HG03521 (cell line): ENCODE measurements at regions not wholly inside any gene's neighbourhood (a gene's known extent, or its start where the extent isn't known, plus 50 kb on each side); places are given as distances from the start of the nearest gene placed in this dataset.
"Not testable (repeated sequence)": the region's sequence is repeated elsewhere in the genome, so short reads cannot be mapped to it uniquely, and the experiment has no call there.

ENCODE experiments used
- ATAC-seq: cut with Tn5 transposase; IDR thresholded peaks from one replicate; pipeline ENCODE4 v1.9.1; 2021; ENCODE audit warnings: mild to moderate bottlenecking, moderate library complexity; ENCODE audit not compliant: unreplicated experiment

GRCh38 chr13:90568165-90568564, 779.3 kb upstream of the MIR17HG start:
- ATAC-seq = no peak

DNA sequence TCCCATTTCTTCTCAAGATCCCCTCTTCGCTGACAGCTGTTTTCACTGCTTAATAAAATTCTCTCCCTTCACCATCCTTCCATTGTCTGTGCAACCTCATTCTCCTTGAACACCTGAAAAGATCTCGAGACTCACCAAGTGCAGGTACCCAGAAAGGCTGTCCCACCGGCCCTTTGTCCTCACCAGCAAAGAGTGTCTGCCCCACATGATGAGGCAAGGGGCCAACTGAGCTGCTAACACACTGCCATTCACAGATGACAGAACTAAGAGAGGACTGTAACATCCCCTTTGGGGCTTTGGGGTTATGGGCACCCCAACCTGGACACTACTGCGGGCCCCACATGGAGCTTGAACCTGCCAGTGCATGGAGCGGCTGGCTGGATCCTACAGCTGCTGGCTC, 771.4 kb upstream of the MIR17HG start:
- ATAC-seq = no peak

- no peak for ATAC-seq
These were observed 769.8 kb upstream of the MIR17HG start for GRCh38 chr13:90577726-90578125.

- no peak for ATAC-seq
These were observed 762.1 kb upstream of the MIR17HG start for GRCh38 chr13:90585392-90585791.

- ATAC-seq = no peak
These were observed 756.1 kb upstream of the MIR17HG start for GRCh38 chr13:90591260-90591926.

DNA sequence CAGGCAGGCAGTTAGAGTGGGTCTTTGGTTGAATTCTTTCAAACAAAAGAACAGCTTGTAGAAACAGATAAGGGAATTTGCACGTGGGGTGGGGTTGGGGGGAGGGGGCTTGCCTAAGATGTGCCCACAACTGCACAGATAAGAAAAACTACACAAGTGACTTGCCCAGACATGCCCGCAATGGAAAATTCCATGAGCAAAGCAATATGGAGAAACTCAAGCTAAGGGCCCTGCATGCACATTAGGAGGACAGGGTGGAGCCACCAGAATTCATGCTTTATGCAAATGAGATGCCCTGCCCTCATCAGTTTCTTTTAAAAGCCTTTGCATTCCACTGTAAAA, 755.6 kb upstream of the MIR17HG start:
- no peak for ATAC-seq

- ATAC-seq = no peak
These were observed 754.5 kb upstream of the MIR17HG start for GRCh38 chr13:90592943-90593342.

- no peak for ATAC-seq
These were observed 752.8 kb upstream of the MIR17HG start for GRCh38 chr13:90594681-90595080.

- no peak for ATAC-seq
These were observed 741.8 kb upstream of the MIR17HG start for GRCh38 chr13:90605664-90606063.

DNA sequence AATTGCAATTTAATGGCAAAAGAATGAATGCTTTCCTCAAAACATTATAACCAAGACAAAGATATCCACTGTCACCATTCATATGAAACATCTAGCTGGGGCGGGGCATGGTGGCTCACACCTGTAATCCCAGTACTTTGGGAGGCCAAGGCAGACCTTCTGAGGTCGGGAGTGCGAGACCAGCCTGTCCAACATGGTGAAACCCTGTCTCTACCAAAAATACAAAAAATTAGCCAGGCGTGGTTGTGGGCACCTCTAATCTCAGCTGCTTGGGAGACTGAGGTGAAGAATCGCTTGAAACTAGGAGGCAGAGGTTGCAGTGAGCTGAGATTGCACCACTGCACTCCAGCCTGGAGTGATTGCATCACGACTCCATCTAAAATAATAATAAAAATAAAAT, 740.6 kb upstream of the MIR17HG start:
- not testable (repeated sequence) for ATAC-seq

- no peak for ATAC-seq
These were observed 735.1 kb upstream of the MIR17HG start for GRCh38 chr13:90612391-90612790.

GRCh38 chr13:90613076-90613795, 734.3 kb upstream of the MIR17HG start:
- no peak for ATAC-seq

- no peak for ATAC-seq
These were observed 732.3 kb upstream of the MIR17HG start for GRCh38 chr13:90615236-90615635.

- ATAC-seq = no peak
These were observed 731.7 kb upstream of the MIR17HG start for GRCh38 chr13:90615767-90616166.

DNA sequence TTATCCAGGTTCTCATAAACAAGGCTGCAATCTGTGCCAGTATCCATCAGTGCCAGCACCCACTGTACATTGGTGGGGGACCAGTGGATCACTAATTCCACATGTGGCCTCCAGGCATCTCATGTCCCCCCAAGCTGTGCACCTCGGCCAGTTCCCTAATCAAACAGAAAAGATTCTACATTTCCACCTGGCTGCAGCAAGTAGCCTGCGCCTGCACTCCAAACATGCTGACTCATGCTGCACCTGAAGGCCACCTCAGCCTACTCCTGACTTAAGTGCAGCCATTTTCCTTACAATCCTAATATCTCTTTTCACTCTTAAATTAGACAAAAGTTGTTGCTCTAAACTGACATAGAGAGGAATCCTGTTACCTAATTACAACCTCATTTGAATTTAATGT, 729.4 kb upstream of the MIR17HG start:
- no peak for ATAC-seq

DNA sequence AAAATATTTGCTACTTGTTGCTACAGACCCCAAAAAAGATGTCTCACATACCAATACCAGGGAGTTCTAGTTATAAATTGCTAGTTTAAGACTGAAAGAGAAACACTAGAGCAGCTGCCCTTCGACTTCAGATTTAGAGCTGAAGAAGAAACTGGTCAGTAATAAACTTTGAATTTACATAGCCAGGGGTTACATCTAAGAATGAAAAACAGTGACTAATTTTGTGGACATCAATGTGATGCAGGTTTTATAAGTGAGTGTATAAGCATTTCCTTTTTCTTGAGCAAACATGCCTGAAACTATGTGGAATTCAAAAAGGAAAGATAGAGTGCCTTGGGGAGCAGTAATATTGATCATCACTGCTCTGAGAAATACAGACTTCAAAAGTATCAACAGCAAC, 724.9 kb upstream of the MIR17HG start:
- ATAC-seq = no peak

DNA sequence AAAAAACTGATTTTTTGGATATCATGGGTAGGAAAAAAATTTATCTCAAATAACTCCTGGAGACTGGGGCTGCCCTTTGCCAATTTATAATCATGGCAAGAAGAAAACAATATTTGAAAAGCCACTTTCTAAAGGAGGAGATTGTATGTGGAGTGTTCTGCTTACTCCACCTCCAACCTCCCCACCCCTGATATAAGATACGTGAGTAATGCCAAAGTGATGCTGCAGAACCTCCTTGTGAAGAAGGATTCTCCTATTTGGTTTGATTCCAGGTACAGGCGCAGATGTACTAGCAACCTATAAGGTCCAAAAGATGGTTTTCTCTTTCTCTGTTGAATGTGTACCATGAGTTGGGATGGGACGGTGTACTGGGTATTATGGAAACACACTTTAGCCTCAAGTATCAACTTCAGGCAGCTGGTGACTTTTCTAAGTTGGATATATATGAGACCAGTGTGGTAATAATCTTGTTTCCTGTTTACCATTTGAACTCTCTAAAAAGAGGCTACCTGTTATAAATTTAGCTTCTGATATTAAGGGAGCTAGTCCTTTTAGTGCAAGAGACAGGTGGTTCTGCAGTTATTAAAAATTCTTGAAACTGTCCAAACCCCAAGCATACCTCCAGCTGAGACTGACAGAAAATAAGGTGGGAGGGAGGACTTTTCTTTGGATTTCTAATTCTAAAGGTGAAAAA, 724.0 kb upstream of the MIR17HG start:
- ATAC-seq = no peak

DNA sequence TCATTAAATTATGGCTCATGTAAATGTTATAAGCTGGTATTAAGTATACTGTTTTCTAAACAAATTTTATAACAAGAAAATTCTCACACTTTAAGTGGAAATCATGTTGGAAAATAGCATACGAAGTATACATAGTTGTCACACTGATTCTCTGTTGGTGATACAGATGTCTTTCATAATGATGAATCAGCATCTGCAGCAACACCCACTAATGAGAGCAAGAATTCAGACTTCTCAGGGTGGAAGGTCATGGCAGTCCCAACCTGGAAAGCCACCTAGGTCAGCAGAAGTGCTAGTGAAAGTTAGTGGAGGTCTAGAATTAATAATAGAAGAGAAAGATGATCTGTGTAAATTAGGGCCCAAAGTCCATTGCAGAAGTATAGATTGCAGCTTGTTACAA, 719.7 kb upstream of the MIR17HG start:
- ATAC-seq = no peak

DNA sequence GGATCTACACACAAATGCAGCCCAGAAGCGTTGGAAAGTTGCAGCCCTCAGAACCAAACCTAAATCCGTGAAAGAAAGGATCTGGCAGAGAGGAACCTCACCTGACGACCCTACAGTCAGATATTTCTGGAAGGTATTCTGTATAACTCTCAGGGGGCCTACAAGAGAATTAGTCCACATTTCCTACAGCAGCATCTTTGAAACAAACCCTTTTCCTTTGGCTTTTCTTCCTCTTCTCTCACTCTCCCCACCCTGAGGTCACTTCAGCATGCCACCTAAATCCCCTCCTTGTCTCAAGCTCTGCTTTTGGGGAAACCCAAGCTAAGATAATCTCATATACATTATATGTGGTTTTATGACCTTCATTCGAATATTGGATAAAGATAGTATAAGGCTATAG, 719.0 kb upstream of the MIR17HG start:
- ATAC-seq = no peak

GRCh38 chr13:90630716-90631115, 716.8 kb upstream of the MIR17HG start:
- no peak for ATAC-seq

DNA sequence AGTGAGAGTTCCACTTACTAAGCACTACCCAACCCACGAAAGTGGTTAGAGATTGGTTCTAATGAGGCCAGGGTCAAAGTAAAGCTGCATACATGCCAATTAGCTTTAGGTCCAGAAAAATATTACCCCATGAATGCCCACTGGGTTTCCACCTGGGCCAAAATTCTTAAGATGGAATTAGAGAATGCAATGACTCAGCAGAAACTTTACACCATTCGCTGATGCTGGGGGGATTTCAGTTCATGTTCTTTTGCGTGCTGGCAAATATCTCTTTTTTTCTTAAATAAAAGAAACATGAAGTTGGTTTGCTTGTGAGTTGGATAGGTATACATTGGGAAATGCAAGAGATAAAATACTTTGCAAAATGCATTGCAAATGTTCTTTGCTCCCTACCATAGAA, 715.3 kb upstream of the MIR17HG start:
- no peak for ATAC-seq

GRCh38 chr13:90633849-90634248, 713.6 kb upstream of the MIR17HG start:
- ATAC-seq = no peak
